Lung (tissue), 11 donors: ENCODE measurements at regions not wholly inside any gene's neighbourhood (a gene's known extent, or its start where the extent isn't known, plus 50 kb on each side); places are given as distances from the start of the nearest gene placed in this dataset.

Experiments
- ATAC-seq: fragments of 200-7000 bp; cut with Tn5 transposase; one replicate; pipeline ENCODE4 v1.9.1; 2020; ENCODE audit warnings: moderate number of reproducible peaks; ENCODE audit not compliant: insufficient read depth, low FRiP score
- DNase-seq, 3 donors: peaks; one replicate each; pipeline ENCODE4 v3.0.0-alpha.2; 2013 to 2017
- H3K27ac ChIP-seq, 2 donors: one replicate each; pipeline ENCODE4 v1.5.1; 2013; ENCODE audit warnings: mild to moderate bottlenecking in 2 of 2, moderate library complexity in 2 of 2, control low read depth in 1 of 2, inconsistent platforms in 1 of 2, low read depth in 1 of 2, low read length in 1 of 2
- H3K27me3 ChIP-seq, 3 donors: one replicate each; pipeline ENCODE4 v1.5.1; 2013; ENCODE audit warnings: low read length in 2 of 3; ENCODE audit not compliant: control insufficient read depth in 3 of 3, insufficient read depth in 3 of 3
- H3K36me3 ChIP-seq, 4 donors: one replicate each; pipeline ENCODE4 v1.5.1; 2013; ENCODE audit warnings: low read length in 4 of 4, mild to moderate bottlenecking in 1 of 4, moderate library complexity in 1 of 4; ENCODE audit not compliant: control insufficient read depth in 4 of 4, insufficient read depth in 4 of 4
- H3K4me1 ChIP-seq, 5 donors: one replicate each; pipeline ENCODE4 v1.5.1; 2013; ENCODE audit warnings: low read length in 5 of 5, mild to moderate bottlenecking in 2 of 5, moderate library complexity in 1 of 5; ENCODE audit not compliant: control insufficient read depth in 5 of 5, insufficient read depth in 5 of 5
- H3K4me3 ChIP-seq: one replicate; pipeline ENCODE4 v1.5.1; 2013; ENCODE audit warnings: mild to moderate bottlenecking, control low read depth, moderate library complexity
- H3K9ac ChIP-seq, 2 donors: one replicate each; pipeline ENCODE4 v1.5.1; 2013; ENCODE audit warnings: low read length in 2 of 2, control low read depth in 1 of 2; ENCODE audit not compliant: insufficient read depth in 1 of 2
- H3K9me3 ChIP-seq, 4 donors: one replicate each; pipeline ENCODE4 v1.5.1; 2013; ENCODE audit warnings: low read length in 3 of 4, mild to moderate bottlenecking in 1 of 4, moderate library complexity in 1 of 4; ENCODE audit not compliant: control insufficient read depth in 4 of 4, insufficient read depth in 3 of 4
- CTCF ChIP-seq: IDR thresholded peaks from 2 replicates; pipeline ENCODE4 v1.5.1; 2012; ENCODE audit warnings: mild to moderate bottlenecking; ENCODE audit errors: control extremely low read depth, extremely low read depth
- WGBS, 2 donors: extraction: QIAGEN DNeasy Blood & Tissue Kit; methylation state at CpG; one replicate each; pipeline ENCODE4 v1.1.7; 2013; 5-methylcytosine and 5-hydroxymethylcytosine counted together
- donor health status: control.
- donor health status: control.
- donor health status: Bipolar disorder and iron deficiency.
- donor health status: healthy.
- donor health status: DM: yes; HTN: yes; CAD: no.

- no peaks in the 10 kb centered on the region for H3K9me3 ChIP-seq
- DNase-seq, result no peak
- WGBS, 2 donors, result 69 to 100% methylated on average over 6 of the region's 6 CpGs
These were observed 333.5 kb downstream of the FAM47B start for GRCh38 chrX:35276115-35276514.

GRCh38 chrX:35285289-35285962, 342.8 kb downstream of the FAM47B start:
- no peak for TF ChIP-seq CTCF
- 72 to 87% methylated on average over 8 to 9 of the region's 9 CpGs for WGBS, 2 donors
- H3K36me3 ChIP-seq, result no peaks in the 10 kb centered on the region
- no peak for ATAC-seq
- DNase-seq, result no peak
- H3K27me3 ChIP-seq, result no peaks in the 10 kb centered on the region
- no peak overlapping the region for H3K4me3 ChIP-seq
- H3K4me1 ChIP-seq, result no peaks in the 10 kb centered on the region
- H3K9me3 ChIP-seq, result no peaks in the 10 kb centered on the region
- no peak overlapping the region for H3K9ac ChIP-seq
- no peak overlapping the region for H3K27ac ChIP-seq

More at GRCh38 chrX:35276115-35276514, 333.5 kb downstream of the FAM47B start:
- Histone ChIP-seq H3K4me3 (no peak overlapping the region), H3K9ac (no peak overlapping the region), H3K36me3 (no peaks in the 10 kb centered on the region), H3K27me3 (no peaks in the 10 kb centered on the region), H3K4me1 (no peaks in the 10 kb centered on the region), H3K27ac (no peak overlapping the region)
- ATAC-seq, result no peak
- TF ChIP-seq CTCF, result no peak

GRCh38 chrX:35288657-35289056, 346.1 kb downstream of the FAM47B start:
- WGBS, 2 donors, result 58 to 79% methylated on average over 1 of the region's 1 CpG
- ATAC-seq, result no peak
- no peak overlapping the region for H3K4me3 ChIP-seq
- no peak for DNase-seq
- no peak overlapping the region for H3K27ac ChIP-seq
- H3K36me3 ChIP-seq, result no peaks in the 10 kb centered on the region
- H3K4me1 ChIP-seq, result no peaks in the 10 kb centered on the region
- no peaks in the 10 kb centered on the region for H3K27me3 ChIP-seq
- H3K9ac ChIP-seq, result no peak overlapping the region
- no peaks in the 10 kb centered on the region for H3K9me3 ChIP-seq
- TF ChIP-seq CTCF, result no peak

GRCh38 chrX:35289952-35290351, 347.4 kb downstream of the FAM47B start:
- Histone ChIP-seq H3K4me3 (no peak overlapping the region), H3K36me3 (no peaks in the 10 kb centered on the region), H3K27ac (no peak overlapping the region), H3K9ac (no peak overlapping the region), H3K4me1 (no peaks in the 10 kb centered on the region), H3K9me3 (no peaks in the 10 kb centered on the region), H3K27me3 (no peaks in the 10 kb centered on the region)
- 53 to 55% methylated on average over 2 of the region's 2 CpGs for WGBS, 2 donors
- TF ChIP-seq CTCF, result no peak
- ATAC-seq, result no peak
- DNase-seq, result no peak
